ENCODE measurements at regions not wholly inside any gene's neighbourhood (a gene's known extent, or its start where the extent isn't known, plus 50 kb on each side); places are given as distances from the start of the nearest gene placed in this dataset.

DNA sequence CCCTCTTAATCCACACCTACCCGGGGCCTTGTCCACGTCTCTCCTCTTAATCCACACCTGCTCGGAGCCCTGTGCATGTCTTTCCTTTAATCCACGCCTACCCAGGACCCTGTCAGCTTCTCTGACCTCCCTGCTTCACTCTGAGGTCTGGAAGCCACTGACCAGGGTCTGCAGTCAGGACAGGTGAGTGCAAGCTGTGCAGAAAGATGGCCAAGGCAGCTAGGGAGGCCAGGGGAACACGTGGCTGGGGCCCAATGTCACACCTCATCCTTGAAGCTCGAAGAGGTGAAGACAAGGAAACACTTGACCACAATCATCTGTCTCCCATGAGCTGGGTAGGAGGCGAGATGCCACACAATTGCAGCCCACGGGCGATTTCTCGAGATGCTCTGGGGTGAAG is 1516.9 kb downstream of the BRD1 start:
- no peaks in the 10 kb centered on the region for H3K27me3 ChIP-seq (ENCODE audit: insufficient read depth in 3 of 3, low read length in 2 of 3)
- intact Hi-C loops (cut with DNase I) = no loop called here
- H3K27ac ChIP-seq = no peak overlapping the region
- ATAC-seq (no peak), DNase-seq (no peak)
- 49 to 55% (median 54%) methylated on average over 10 of the region's 10 CpGs for WGBS, 3 donors
- TF ChIP-seq, protein P1, sequence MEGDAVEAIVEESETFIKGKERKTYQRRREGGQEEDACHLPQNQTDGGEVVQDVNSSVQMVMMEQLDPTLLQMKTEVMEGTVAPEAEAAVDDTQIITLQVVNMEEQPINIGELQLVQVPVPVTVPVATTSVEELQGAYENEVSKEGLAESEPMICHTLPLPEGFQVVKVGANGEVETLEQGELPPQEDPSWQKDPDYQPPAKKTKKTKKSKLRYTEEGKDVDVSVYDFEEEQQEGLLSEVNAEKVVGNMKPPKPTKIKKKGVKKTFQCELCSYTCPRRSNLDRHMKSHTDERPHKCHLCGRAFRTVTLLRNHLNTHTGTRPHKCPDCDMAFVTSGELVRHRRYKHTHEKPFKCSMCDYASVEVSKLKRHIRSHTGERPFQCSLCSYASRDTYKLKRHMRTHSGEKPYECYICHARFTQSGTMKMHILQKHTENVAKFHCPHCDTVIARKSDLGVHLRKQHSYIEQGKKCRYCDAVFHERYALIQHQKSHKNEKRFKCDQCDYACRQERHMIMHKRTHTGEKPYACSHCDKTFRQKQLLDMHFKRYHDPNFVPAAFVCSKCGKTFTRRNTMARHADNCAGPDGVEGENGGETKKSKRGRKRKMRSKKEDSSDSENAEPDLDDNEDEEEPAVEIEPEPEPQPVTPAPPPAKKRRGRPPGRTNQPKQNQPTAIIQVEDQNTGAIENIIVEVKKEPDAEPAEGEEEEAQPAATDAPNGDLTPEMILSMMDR (IDR thresholded peaks at IDR 0.05) = no peak
- H3K4me3 ChIP-seq = no peak overlapping the region
- no peaks in the 10 kb centered on the region for H3K4me1 ChIP-seq
- H3K9me3 ChIP-seq = peaks cover 7% of the 10 kb centered on the region
- H3K36me3 ChIP-seq (ENCODE audit: insufficient read depth in 1 of 2, low read depth in 1 of 2) = no peaks in the 10 kb centered on the region

GRCh38 chr22:48310289-48310688 is 1517.4 kb downstream of the BRD1 start:
- no peaks in the 10 kb centered on the region for H3K36me3 ChIP-seq (ENCODE audit: insufficient read depth in 1 of 2, low read depth in 1 of 2)
- no peak overlapping the region for H3K4me3 ChIP-seq
- 48 to 57% (median 51%) methylated on average over 6 of the region's 6 CpGs for WGBS, 3 donors
- TF ChIP-seq, protein P1 (IDR thresholded peaks at IDR 0.05) = no peak
- H3K27me3 ChIP-seq (ENCODE audit: insufficient read depth in 3 of 3, low read length in 2 of 3) = peaks cover 0 to under 1% (median 0%) of the 10 kb centered on the region in 3 donors
- H3K9me3 ChIP-seq = peaks cover 7% of the 10 kb centered on the region
- intact Hi-C loops (cut with DNase I) = no loop called here
- ATAC-seq (no peak), DNase-seq (no peak)
- no peaks in the 10 kb centered on the region for H3K4me1 ChIP-seq
- H3K27ac ChIP-seq = no peak overlapping the region

DNA sequence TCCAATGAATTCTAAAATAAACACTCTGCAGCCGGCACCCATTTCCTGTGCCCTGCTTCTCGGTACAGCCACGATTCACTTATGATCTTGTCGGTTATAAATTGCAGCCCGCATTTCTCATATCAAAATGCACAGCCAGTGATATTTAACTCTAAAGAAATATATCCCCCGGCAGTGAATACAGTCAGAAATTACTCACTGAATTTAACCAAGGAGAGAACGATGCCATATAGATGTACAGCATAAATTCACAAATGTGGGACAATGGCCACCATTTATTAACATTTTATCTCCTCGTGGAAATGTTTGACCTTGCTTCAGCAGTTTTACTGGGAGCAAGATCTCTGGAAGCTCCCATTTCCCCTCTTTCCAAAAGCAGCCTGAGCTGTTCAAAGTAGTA is 1517.8 kb downstream of the BRD1 start:
- ATAC-seq (no peak), DNase-seq (no peak)
- peaks cover 7% of the 10 kb centered on the region for H3K9me3 ChIP-seq
- intact Hi-C loops (cut with DNase I) = no loop called here
- no peaks in the 10 kb centered on the region for H3K36me3 ChIP-seq (ENCODE audit: insufficient read depth in 1 of 2, low read depth in 1 of 2)
- TF ChIP-seq, protein P1 (IDR thresholded peaks at IDR 0.05) = no peak
- no peak overlapping the region for H3K27ac ChIP-seq
- no peak overlapping the region for H3K4me3 ChIP-seq
- peaks cover 0 to 5% (median 0%) of the 10 kb centered on the region in 3 donors for H3K27me3 ChIP-seq (ENCODE audit: insufficient read depth in 3 of 3, low read length in 2 of 3)
- H3K4me1 ChIP-seq = no peaks in the 10 kb centered on the region
- 54 to 60% (median 60%) methylated on average over 8 of the region's 8 CpGs for WGBS, 3 donors

- Histone ChIP-seq H3K27ac (no peak overlapping the region), H3K4me1 (no peaks in the 10 kb centered on the region), H3K27me3 (ENCODE audit: insufficient read depth in 3 of 3, low read length in 2 of 3) (peaks cover 0 to 10% (median 0%) of the 10 kb centered on the region in 3 donors), H3K36me3 (ENCODE audit: insufficient read depth in 1 of 2, low read depth in 1 of 2) (no peaks in the 10 kb centered on the region), H3K9me3 (peaks cover 7% of the 10 kb centered on the region), H3K4me3 (no peak overlapping the region)
- no peak for ATAC-seq
- WGBS, 3 donors = 85 to 86% (median 85%) methylated on average over 18 of the region's 18 CpGs
- DNase-seq = no peak
- intact Hi-C loops (cut with DNase I) = no loop called here
- TF ChIP-seq, protein P1 (IDR thresholded peaks at IDR 0.05) = no peak
Observed at GRCh38 chr22:48309115-48309705, 1518.5 kb downstream of the BRD1 start.

DNA sequence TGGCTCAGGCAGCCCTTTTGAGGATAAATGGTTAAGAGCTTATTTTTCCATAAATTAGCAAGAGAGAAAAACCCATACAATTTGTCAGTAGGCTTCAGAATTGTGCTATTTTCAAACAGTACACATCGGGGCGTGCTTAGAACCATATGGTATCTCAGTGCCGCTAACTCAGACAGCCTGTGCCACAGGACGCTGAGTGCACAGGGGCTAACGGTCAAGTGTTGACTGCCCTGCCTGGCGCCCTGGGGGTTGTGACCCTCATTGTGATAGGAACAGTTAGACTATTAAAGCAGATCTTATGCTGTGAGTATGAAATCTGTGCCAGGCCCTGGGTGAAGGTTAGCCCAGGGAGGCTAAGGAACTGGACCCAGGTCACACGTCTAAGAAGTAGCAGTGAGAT is 1519.7 kb downstream of the BRD1 start:
- Histone ChIP-seq H3K27ac (no peak overlapping the region), H3K27me3 (ENCODE audit: insufficient read depth in 3 of 3, low read length in 2 of 3) (peaks cover 0 to 13% (median 0%) of the 10 kb centered on the region in 3 donors), H3K9me3 (peaks cover 7% of the 10 kb centered on the region), H3K4me3 (no peak overlapping the region), H3K4me1 (no peaks in the 10 kb centered on the region), H3K36me3 (ENCODE audit: insufficient read depth in 1 of 2, low read depth in 1 of 2) (no peaks in the 10 kb centered on the region)
- ATAC-seq (no peak), DNase-seq (no peak)
- TF ChIP-seq, protein P1 (IDR thresholded peaks at IDR 0.05) = no peak
- intact Hi-C loops (cut with DNase I) = no loop called here
- WGBS, 3 donors = 62 to 75% (median 72%) methylated on average over 7 of the region's 7 CpGs

Measured in psoas muscle (tissue), 7 donors.